NT2/D1 (cell line): ENCODE measurements at regions not wholly inside any gene's neighbourhood (a gene's known extent, or its start where the extent isn't known, plus 50 kb on each side); places are given as distances from the start of the nearest gene placed in this dataset.

Experiments
- DNase-seq: peaks from one replicate; pipeline ENCODE4 v3.0.0-alpha.2; 2011; ENCODE audit warnings: low read depth, low spot score
- H3K27me3 ChIP-seq: 2 replicates; pipeline ENCODE4 v1.6.0; 2011; ENCODE audit warnings: mild to moderate bottlenecking; ENCODE audit not compliant: insufficient read length, insufficient read depth
- H3K36me3 ChIP-seq: 2 replicates; pipeline ENCODE4 v1.6.1; 2011; ENCODE audit warnings: mild to moderate bottlenecking, low read length, mixed read lengths; ENCODE audit not compliant: insufficient read depth, insufficient read length
- H3K4me1 ChIP-seq: 2 replicates; pipeline ENCODE4 v1.5.1; 2011; ENCODE audit not compliant: insufficient read depth, insufficient read length
- H3K4me3 ChIP-seq: 2 replicates; pipeline ENCODE4 v1.5.1; 2011; ENCODE audit warnings: low read depth; ENCODE audit not compliant: insufficient read length
- H3K9ac ChIP-seq: 2 replicates; pipeline ENCODE4 v1.6.0; 2011; ENCODE audit warnings: low read depth; ENCODE audit not compliant: insufficient read length
- H3K9me3 ChIP-seq: 2 replicates; pipeline ENCODE4 v1.5.1; 2011; ENCODE audit warnings: mild to moderate bottlenecking, low read length; ENCODE audit not compliant: insufficient read depth
- SUZ12 ChIP-seq: IDR thresholded peaks from 2 replicates; pipeline ENCODE4 v1.6.1; 2011; ENCODE audit not compliant: insufficient read length, insufficient read depth; ENCODE audit errors: extremely low read depth
- YY1 ChIP-seq: IDR thresholded peaks from 2 replicates; pipeline ENCODE4 v1.6.1; 2011; ENCODE audit not compliant: insufficient read length, insufficient read depth
- ZNF274 ChIP-seq: IDR thresholded peaks from 2 replicates; pipeline ENCODE4 v1.6.1; 2011; ENCODE audit warnings: mild to moderate bottlenecking, low read depth, low read length

DNA sequence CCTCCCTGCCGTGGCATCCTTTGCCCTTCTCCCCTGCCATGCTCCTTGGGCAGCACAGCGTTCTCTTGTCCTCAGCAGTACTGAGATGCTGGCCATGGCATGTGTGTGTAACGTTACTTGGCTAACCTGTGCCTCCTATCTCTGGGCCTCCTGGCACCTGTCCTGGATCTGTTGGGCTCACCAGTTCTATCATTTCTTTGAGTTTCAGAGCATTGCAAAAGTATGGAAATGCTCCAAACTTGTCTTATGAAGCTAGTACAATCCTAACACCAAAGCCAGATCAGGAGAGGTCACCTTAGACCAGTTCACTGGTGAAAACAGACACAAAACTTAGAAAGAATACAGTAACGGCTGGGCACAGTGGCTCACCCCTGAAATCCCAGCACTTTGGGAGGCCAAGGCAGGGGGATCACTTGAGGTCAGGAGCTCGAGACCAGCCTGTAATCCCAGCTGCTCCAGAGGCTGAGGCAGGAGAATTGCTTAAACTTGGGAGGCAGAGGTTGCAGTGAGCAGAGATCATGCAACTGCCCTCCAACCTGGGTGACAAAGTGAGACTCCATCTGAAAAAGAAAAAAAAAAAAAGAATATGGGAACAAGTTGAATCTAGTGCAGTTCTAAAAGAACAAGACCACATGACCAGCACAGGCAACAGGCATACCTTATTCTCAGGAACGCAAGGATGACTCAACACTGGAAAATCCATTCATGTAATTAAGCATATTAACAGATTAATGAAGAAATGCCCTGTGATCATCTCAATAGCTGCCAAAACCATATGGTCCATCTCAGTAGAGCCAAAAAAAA lies 62.4 kb upstream of the TRPM1 start:
- H3K36me3 ChIP-seq: no peaks in the 10 kb centered on the region
- TF ChIP-seq ZNF274: no peak
- no peak for TF ChIP-seq YY1
- no peak for TF ChIP-seq SUZ12
- DNase-seq: no peak

DNA sequence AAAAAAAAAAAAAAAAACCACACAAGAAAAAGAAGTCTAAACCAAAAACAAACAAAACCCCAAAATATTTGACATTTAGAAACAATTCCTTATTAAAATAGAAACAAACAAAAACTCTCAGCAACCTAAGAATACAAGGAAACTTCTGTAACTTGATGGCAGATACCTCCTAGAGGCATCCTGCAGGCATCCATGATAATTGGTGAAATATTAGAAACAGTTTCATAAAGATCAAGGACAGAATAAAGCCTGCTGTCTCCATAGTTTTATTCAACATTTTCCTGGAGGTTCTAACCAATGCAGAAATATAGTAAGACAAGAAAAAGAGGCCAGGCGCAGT lies 63.0 kb upstream of the TRPM1 start:
- Histone ChIP-seq H3K27me3 (no peaks in the 10 kb centered on the region), H3K9me3 (no peaks in the 10 kb centered on the region), H3K36me3 (no peaks in the 10 kb centered on the region), H3K4me1 (peaks cover 15% of the 10 kb centered on the region), H3K4me3 (no peak overlapping the region), H3K9ac (no peak overlapping the region)
- no peak for DNase-seq
- TF ChIP-seq YY1: no peak
- no peak for TF ChIP-seq ZNF274
- TF ChIP-seq SUZ12: no peak

More for the DNA sequence above, 62.4 kb upstream of the TRPM1 start:
- H3K4me3 ChIP-seq: no peak overlapping the region
- H3K4me1 ChIP-seq: peaks cover 15% of the 10 kb centered on the region
- no peaks in the 10 kb centered on the region for H3K27me3 ChIP-seq
- H3K9me3 ChIP-seq: no peaks in the 10 kb centered on the region
- no peak overlapping the region for H3K9ac ChIP-seq

DNA sequence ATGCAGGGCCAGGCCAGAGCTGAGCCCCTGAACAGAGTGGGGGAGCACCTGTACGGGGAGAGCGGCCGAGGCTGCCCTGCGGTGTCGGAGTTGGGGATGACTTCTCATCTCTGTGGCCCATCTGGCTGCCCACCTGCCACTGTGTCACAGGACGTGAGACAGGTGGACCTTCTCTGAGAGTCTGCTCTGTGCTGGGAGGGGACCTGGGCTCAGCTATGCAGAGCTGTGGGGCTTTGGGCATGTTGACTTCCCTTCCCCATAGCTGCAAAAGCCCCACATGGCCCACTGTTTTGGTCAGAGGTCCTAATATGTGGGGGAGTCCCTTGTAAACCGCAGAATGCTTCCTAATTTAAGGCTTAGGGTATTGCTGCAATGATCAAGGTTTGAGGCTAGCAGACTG lies 68.0 kb upstream of the TRPM1 start:
- no peak for TF ChIP-seq ZNF274
- TF ChIP-seq YY1: no peak
- TF ChIP-seq SUZ12: no peak
- DNase-seq: no peak
- H3K9ac ChIP-seq: no peak overlapping the region
- H3K9me3 ChIP-seq: no peaks in the 10 kb centered on the region
- no peaks in the 10 kb centered on the region for H3K36me3 ChIP-seq
- peaks cover 1% of the 10 kb centered on the region for H3K27me3 ChIP-seq
- H3K4me1 ChIP-seq: no peaks in the 10 kb centered on the region
- no peak overlapping the region for H3K4me3 ChIP-seq

GRCh38 chr15:31171731-31172130 lies 70.2 kb upstream of the TRPM1 start:
- TF ChIP-seq YY1: no peak
- TF ChIP-seq SUZ12: no peak
- no peak for TF ChIP-seq ZNF274
- Histone ChIP-seq H3K36me3 (no peaks in the 10 kb centered on the region), H3K9me3 (no peaks in the 10 kb centered on the region), H3K27me3 (peaks cover 3% of the 10 kb centered on the region), H3K9ac (no peak overlapping the region), H3K4me1 (no peaks in the 10 kb centered on the region), H3K4me3 (no peak overlapping the region)
- DNase-seq: no peak

DNA sequence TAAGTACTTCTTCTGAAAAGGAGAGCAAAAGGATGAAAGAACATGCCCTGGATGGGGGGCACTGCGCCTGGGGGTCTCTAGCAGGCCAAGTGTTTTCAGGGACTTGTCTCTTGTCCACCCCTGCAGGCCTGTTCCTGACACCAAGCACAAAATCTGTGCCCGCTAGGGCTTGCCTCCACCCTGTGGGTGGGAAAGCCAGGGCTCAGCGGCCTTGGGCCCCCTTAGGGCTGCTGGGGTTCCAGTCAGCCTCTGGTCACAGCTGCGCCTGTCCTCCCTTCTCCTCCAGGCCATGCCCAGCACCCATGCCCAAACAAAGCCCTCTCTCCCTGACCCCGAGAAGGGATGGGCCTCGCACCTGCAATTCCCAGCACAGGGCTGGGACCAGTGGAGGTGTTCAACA lies 71.1 kb upstream of the TRPM1 start:
- Histone ChIP-seq H3K27me3 (peaks cover 3% of the 10 kb centered on the region), H3K36me3 (no peaks in the 10 kb centered on the region), H3K9me3 (no peaks in the 10 kb centered on the region), H3K9ac (no peak overlapping the region), H3K4me3 (no peak overlapping the region), H3K4me1 (peaks cover under 1% of the 10 kb centered on the region)
- TF ChIP-seq SUZ12 (no peak), YY1 (no peak), ZNF274 (no peak)
- DNase-seq: no peak

DNA sequence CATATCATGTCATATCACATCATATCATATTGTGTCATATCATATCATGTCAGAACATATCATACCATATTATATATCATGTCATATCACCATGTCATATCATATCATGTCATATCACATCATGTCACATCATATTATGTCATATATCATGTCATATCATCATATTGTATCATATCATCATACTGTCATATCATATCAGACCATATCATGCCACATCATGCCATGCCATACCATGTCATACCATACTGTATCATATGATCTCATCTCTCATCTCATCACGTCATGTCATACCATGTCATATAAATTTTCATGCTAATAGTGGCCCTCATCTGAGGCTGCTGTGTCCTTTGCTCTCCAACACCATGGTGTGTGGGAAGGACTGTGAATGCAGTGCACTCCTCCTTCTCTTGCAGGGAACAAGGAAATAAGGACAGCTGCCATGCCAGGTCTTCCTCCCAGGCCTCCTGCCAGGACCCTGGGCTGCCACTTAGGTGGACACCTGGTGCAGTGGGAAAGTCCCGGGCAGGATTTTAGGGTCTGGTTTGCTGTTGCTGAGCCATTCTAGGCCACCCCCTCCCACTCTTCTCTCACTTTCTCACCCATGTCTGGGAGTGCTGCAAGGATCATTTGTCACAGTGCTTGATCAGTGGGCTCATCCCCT lies 72.4 kb upstream of the TRPM1 start:
- no peaks in the 10 kb centered on the region for H3K9me3 ChIP-seq
- H3K9ac ChIP-seq: no peak overlapping the region
- peaks cover 3% of the 10 kb centered on the region for H3K27me3 ChIP-seq
- H3K4me3 ChIP-seq: no peak overlapping the region
- TF ChIP-seq SUZ12 (no peak), ZNF274 (no peak), YY1 (no peak)
- peaks cover 3% of the 10 kb centered on the region for H3K4me1 ChIP-seq
- H3K36me3 ChIP-seq: no peaks in the 10 kb centered on the region
- no peak for DNase-seq

DNA sequence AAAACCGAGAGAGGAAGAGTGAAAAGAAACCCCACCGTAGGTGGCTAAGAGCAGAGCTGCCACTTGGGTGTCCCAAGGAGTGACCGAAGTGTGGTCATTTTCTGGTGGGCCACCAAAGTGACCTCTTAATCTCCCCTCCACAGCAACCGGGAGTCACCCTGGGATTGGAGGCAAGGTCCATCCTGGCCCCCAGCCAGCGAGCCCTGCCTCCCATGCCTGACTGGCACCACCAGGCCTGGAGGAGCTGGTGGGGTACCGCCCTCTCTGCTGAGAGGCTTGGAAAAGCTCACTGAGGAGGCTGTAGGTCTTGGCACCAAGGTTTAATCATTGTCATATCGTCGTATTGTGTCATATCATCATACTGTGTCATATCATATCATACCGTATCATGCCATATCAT lies 74.0 kb upstream of the TRPM1 start:
- no peak for TF ChIP-seq ZNF274
- no peak for TF ChIP-seq SUZ12
- TF ChIP-seq YY1: no peak
- no peaks in the 10 kb centered on the region for H3K9me3 ChIP-seq
- no peak for DNase-seq
- peaks cover 5% of the 10 kb centered on the region for H3K4me1 ChIP-seq
- no peak overlapping the region for H3K9ac ChIP-seq
- no peak overlapping the region for H3K4me3 ChIP-seq
- H3K27me3 ChIP-seq: peaks cover 3% of the 10 kb centered on the region
- no peaks in the 10 kb centered on the region for H3K36me3 ChIP-seq
